Activated T-cell treated with anti-CD3 and anti-CD28 coated beads, Interleukin-2, amount 50 U/mL, for 48 hours (primary cell): ENCODE measurements at regions not wholly inside any gene's neighbourhood (a gene's known extent, or its start where the extent isn't known, plus 50 kb on each side); places are given as distances from the start of the nearest gene placed in this dataset.
A peak's percentile ranks its signal among the peaks of the same experiment; 100 is the strongest.

Source experiments
- DNase-seq, 2 experiments: peaks; one replicate each; pipeline ENCODE4 v3.0.0-alpha.2; 2020

- peak; percentile 48 to 49 for DNase-seq
Observed at GRCh38 chr3:56862352-56863062, 60.8 kb upstream of the ARHGEF3 start.

GRCh38 chr3:56861511-56861910 is 59.8 kb upstream of the ARHGEF3 start:
- no peak for DNase-seq

- DNase-seq: peak; percentile 43 to 46
Observed at GRCh38 chr3:56860939-56861338, 59.2 kb upstream of the ARHGEF3 start.

- DNase-seq: no peak
Observed at GRCh38 chr3:56860351-56860750, 58.6 kb upstream of the ARHGEF3 start.

GRCh38 chr3:56858331-56858730 is 56.6 kb upstream of the ARHGEF3 start:
- no peak for DNase-seq

- DNase-seq: no peak
Observed at GRCh38 chr3:56857178-56857577, 55.4 kb upstream of the ARHGEF3 start.

- no peak for DNase-seq
Observed at GRCh38 chr3:56856752-56857151, 55.0 kb upstream of the ARHGEF3 start.

- DNase-seq: peak; percentile 62 to 66
Observed at GRCh38 chr3:56855856-56856512, 54.2 kb upstream of the ARHGEF3 start.

- no peak for DNase-seq
Observed at GRCh38 chr3:56854856-56855611, 53.3 kb upstream of the ARHGEF3 start.

GRCh38 chr3:56851966-56852884 is 50.5 kb upstream of the ARHGEF3 start:
- DNase-seq: no peak
